ENCODE measurements at regions not wholly inside any gene's neighbourhood (a gene's known extent, or its start where the extent isn't known, plus 50 kb on each side); places are given as distances from the start of the nearest gene placed in this dataset.
A peak's percentile ranks its signal among the peaks of the same experiment; 100 is the strongest.

DNA sequence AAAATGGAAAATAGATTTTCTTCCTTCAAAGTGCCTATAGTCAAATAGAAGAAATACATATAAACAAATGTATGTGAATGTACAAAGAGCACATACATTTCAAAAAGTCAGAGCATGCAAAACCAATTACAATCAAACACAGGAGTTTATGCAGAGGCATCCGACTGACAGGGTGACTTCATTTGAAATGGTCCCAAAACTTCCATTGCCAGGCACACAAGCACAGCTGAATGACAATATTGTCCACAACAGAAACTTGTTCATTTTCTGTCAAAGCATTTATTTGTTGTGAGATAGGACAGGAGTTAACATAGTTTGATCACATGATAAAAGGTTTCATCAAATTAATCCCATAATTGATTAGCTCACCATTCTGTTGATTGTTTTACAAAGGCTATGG is 96.4 kb upstream of the TTC29 start:
- TF ChIP-seq CTCF (IDR thresholded peaks at IDR 0.05; ENCODE audit: borderline replicate concordance, extremely low read depth, insufficient read depth), result no peak
- no peak for DNase-seq
- H3K27me3 ChIP-seq (ENCODE audit: control insufficient read depth, insufficient read depth, low read length), result no peaks in the 10 kb centered on the region
- no peaks in the 10 kb centered on the region for H3K4me1 ChIP-seq (ENCODE audit: control insufficient read depth in 2 of 3, insufficient read depth in 2 of 3, low read depth in 1 of 3, low read length in 3 of 3)
- H3K9ac ChIP-seq (ENCODE audit: low read length in 3 of 3), result no peak overlapping the region
- intact Hi-C loops (cut with DNase I), result no loop called here
- no peaks in the 10 kb centered on the region for H3K36me3 ChIP-seq (ENCODE audit: control insufficient read depth in 2 of 3, insufficient read depth in 3 of 3, low read length in 3 of 3)
- no peaks in the 10 kb centered on the region for H3K9me3 ChIP-seq (ENCODE audit: control insufficient read depth in 2 of 3, insufficient read depth in 1 of 3, low read length in 3 of 3)
- H3K4me3 ChIP-seq (ENCODE audit: low read length in 3 of 3), result no peak overlapping the region
- no peak for FAIRE-seq
- H3K27ac ChIP-seq (ENCODE audit: low read depth in 2 of 2, low read length in 2 of 2), result no peak overlapping the region

DNA sequence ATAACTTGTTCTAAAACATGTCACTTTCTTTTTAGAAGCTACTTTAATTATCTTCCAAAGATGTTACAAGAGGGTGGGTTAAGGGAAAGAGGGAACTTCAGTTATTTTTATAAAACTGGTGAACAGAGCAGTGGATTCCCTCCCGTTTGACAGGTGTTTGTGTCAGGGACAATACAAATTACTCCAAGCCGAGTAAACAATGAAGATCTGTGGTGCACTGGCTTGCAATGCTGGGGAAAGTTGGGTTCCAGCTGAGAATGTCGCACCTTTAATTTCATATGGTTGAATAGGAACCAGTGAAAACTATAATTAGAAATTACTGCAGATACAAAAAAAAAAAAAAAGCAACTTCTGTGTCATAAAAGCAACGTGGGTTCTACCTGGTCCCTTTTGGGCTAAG is 98.6 kb upstream of the TTC29 start:
- FAIRE-seq, result no peak
- TF ChIP-seq CTCF (IDR thresholded peaks at IDR 0.05; ENCODE audit: borderline replicate concordance, extremely low read depth, insufficient read depth), result no peak
- DNase-seq, result no peak
- H3K36me3 ChIP-seq (ENCODE audit: control insufficient read depth in 2 of 3, insufficient read depth in 3 of 3, low read length in 3 of 3), result no peaks in the 10 kb centered on the region
- H3K9ac ChIP-seq (ENCODE audit: low read length in 3 of 3), result no peak overlapping the region
- intact Hi-C loops (cut with DNase I), result no loop called here
- no peaks in the 10 kb centered on the region for H3K27me3 ChIP-seq (ENCODE audit: control insufficient read depth, insufficient read depth, low read length)
- no peak overlapping the region for H3K4me3 ChIP-seq (ENCODE audit: low read length in 3 of 3)
- no peaks in the 10 kb centered on the region for H3K9me3 ChIP-seq (ENCODE audit: control insufficient read depth in 2 of 3, insufficient read depth in 1 of 3, low read length in 3 of 3)
- no peak overlapping the region for H3K27ac ChIP-seq (ENCODE audit: low read depth in 2 of 2, low read length in 2 of 2)
- H3K4me1 ChIP-seq (ENCODE audit: control insufficient read depth in 2 of 3, insufficient read depth in 2 of 3, low read depth in 1 of 3, low read length in 3 of 3), result no peaks in the 10 kb centered on the region

- no peaks in the 10 kb centered on the region for H3K27me3 ChIP-seq (ENCODE audit: control insufficient read depth, insufficient read depth, low read length)
- H3K27ac ChIP-seq (ENCODE audit: low read depth in 2 of 2, low read length in 2 of 2), result no peak overlapping the region
- H3K9me3 ChIP-seq (ENCODE audit: control insufficient read depth in 2 of 3, insufficient read depth in 1 of 3, low read length in 3 of 3), result no peaks in the 10 kb centered on the region
- no peak for TF ChIP-seq CTCF (IDR thresholded peaks at IDR 0.05; ENCODE audit: borderline replicate concordance, extremely low read depth, insufficient read depth)
- H3K4me1 ChIP-seq (ENCODE audit: control insufficient read depth in 2 of 3, insufficient read depth in 2 of 3, low read depth in 1 of 3, low read length in 3 of 3), result no peaks in the 10 kb centered on the region
- H3K9ac ChIP-seq (ENCODE audit: low read length in 3 of 3), result no peak overlapping the region
- no peaks in the 10 kb centered on the region for H3K36me3 ChIP-seq (ENCODE audit: control insufficient read depth in 2 of 3, insufficient read depth in 3 of 3, low read length in 3 of 3)
- DNase-seq (peak in 1 of 5 donors; percentile 35), FAIRE-seq (no peak)
- no peak overlapping the region for H3K4me3 ChIP-seq (ENCODE audit: low read length in 3 of 3)
- intact Hi-C loops (cut with DNase I), result no loop called here
These were observed 104.3 kb upstream of the TTC29 start for GRCh38 chr4:147049946-147050345.

DNA sequence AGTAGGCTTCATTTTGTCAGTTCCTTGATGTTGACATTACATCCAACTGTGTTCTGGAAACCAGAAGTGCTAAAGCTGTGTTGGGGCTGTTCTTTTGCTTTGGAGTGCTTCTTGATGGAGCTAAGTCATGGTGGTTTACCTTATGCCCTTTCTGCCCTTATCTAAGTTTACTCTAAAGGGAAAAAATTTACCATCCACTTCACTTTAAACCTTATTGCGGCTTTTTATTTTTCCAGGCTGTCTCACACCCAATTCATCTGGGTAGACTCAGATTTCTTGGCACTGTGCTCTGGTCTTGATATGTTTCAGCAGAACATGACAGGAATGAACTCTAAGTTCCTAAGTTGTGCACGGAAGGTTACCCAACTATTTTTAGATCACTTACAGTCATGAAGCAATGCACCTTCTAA is 104.7 kb upstream of the TTC29 start:
- no peak for TF ChIP-seq CTCF (IDR thresholded peaks at IDR 0.05; ENCODE audit: borderline replicate concordance, extremely low read depth, insufficient read depth)
- no peaks in the 10 kb centered on the region for H3K36me3 ChIP-seq (ENCODE audit: control insufficient read depth in 2 of 3, insufficient read depth in 3 of 3, low read length in 3 of 3)
- no peaks in the 10 kb centered on the region for H3K27me3 ChIP-seq (ENCODE audit: control insufficient read depth, insufficient read depth, low read length)
- H3K9ac ChIP-seq (ENCODE audit: low read length in 3 of 3), result no peak overlapping the region
- intact Hi-C loops (cut with DNase I), result no loop called here
- H3K9me3 ChIP-seq (ENCODE audit: control insufficient read depth in 2 of 3, insufficient read depth in 1 of 3, low read length in 3 of 3), result no peaks in the 10 kb centered on the region
- DNase-seq (peak in 2 of 5 donors; percentile 24 to 44), FAIRE-seq (no peak)
- no peaks in the 10 kb centered on the region for H3K4me1 ChIP-seq (ENCODE audit: control insufficient read depth in 2 of 3, insufficient read depth in 2 of 3, low read depth in 1 of 3, low read length in 3 of 3)
- H3K27ac ChIP-seq (ENCODE audit: low read depth in 2 of 2, low read length in 2 of 2), result no peak overlapping the region
- no peak overlapping the region for H3K4me3 ChIP-seq (ENCODE audit: low read length in 3 of 3)

Data from kidney (tissue), 13 donors.